GM20000 (cell line): ENCODE measurements at regions not wholly inside any gene's neighbourhood (a gene's known extent, or its start where the extent isn't known, plus 50 kb on each side); places are given as distances from the start of the nearest gene placed in this dataset.

Experiments used
- DNase-seq: peaks from one replicate; pipeline ENCODE4 v3.0.0; 2012; ENCODE audit warnings: low spot score
- CTCF ChIP-seq: IDR thresholded peaks from 2 replicates; pipeline ENCODE4 v1.5.1; 2012; ENCODE audit warnings: mild to moderate bottlenecking, control low read depth; ENCODE audit errors: extremely low read depth, missing control alignments

GRCh38 chr4:178799204-178799603, 1357.0 kb upstream of the AGA start:
- no peak for TF ChIP-seq CTCF
- DNase-seq: no peak

DNA sequence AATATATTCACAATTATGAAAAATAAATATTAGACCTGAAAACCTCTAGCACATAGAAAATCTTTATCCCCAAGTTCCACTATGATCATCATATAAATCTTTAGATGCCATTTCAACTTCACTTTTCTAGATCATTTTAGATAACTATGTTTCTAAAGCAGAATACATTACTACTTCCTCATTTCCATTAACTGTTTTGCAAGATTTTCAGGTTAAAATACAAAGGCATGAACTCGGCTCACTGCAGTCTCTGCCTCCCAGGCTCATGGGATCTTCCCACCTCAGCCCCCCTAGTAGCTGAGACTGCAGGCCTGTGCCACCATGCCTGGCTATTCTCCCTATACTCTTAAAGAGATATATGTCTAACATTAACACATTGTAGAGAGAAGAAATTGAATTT, 1365.9 kb upstream of the AGA start:
- no peak for TF ChIP-seq CTCF
- no peak for DNase-seq

DNA sequence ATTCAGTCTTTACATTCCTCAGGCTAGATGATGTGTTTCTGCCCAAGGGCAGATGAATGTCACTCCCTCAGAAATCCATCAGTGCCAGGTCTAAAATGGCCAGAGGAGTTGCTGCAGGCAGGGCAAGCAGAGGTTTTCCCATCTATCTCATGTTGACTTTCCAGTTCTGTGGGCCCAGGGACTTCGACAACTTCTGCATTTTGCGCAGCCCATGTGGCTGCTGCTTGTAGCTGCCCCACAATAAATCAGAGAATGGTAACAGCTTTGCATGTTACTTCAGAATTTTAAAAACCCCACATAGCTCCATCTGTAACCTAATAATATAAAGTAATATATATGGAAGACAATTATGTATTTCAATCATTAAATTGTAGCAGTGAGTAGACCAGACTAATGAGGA, 1367.7 kb upstream of the AGA start:
- no peak for TF ChIP-seq CTCF
- no peak for DNase-seq

DNA sequence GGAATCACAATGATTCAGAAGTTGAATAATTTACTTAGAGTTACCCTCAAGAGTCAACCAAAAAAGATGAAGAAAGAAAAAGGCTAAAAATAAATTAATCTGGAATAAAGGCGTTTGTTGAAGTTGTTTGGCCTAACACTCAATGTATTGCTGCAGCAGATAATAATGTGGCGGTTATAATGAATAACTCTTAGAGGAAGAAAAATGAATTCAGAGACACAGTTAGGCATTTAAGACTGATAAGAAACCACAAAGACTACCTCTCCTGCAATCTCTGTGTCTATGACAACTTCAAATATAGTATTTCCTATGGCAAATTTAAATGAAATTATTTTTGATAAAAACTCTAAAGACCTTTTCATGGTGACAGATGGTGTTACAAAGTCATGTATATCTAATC, 1369.1 kb upstream of the AGA start:
- TF ChIP-seq CTCF: no peak
- DNase-seq: no peak

GRCh38 chr4:178812866-178813265, 1370.6 kb upstream of the AGA start:
- TF ChIP-seq CTCF: no peak

GRCh38 chr4:178814908-178815307, 1372.7 kb upstream of the AGA start:
- DNase-seq: no peak
- no peak for TF ChIP-seq CTCF

More at GRCh38 chr4:178812866-178813265, 1370.6 kb upstream of the AGA start:
- no peak for DNase-seq

GRCh38 chr4:178823673-178824295, 1381.5 kb upstream of the AGA start:
- no peak for DNase-seq
- no peak for TF ChIP-seq CTCF
